Osteoblast (primary cell): ENCODE measurements at regions not wholly inside any gene's neighbourhood (a gene's known extent, or its start where the extent isn't known, plus 50 kb on each side); places are given as distances from the start of the nearest gene placed in this dataset.

Experiments used
- DNase-seq: peaks from one replicate; pipeline ENCODE4 v3.0.0; 2011; ENCODE audit warnings: low spot score, mixed read lengths; ENCODE audit not compliant: insufficient read length; ENCODE audit errors: missing footprints
- H2AFZ ChIP-seq: 2 replicates; pipeline ENCODE4 v1.6.0; 2011; ENCODE audit warnings: mild to moderate bottlenecking, low read length
- H3K27ac ChIP-seq: 2 replicates; pipeline ENCODE4 v1.5.1; 2011; ENCODE audit warnings: mild to moderate bottlenecking, low read depth, low read length, moderate library complexity
- H3K27me3 ChIP-seq: 2 replicates; pipeline ENCODE4 v1.6.0; 2012; ENCODE audit warnings: mild to moderate bottlenecking, control low read depth, inconsistent platforms, low read length, moderate library complexity; ENCODE audit not compliant: insufficient read depth
- H3K36me3 ChIP-seq: 2 replicates; pipeline ENCODE4 v1.5.1; 2011; ENCODE audit warnings: mild to moderate bottlenecking, low read length, control low read depth, moderate library complexity; ENCODE audit not compliant: insufficient read depth
- H3K4me1 ChIP-seq: 2 replicates; pipeline ENCODE4 v1.5.1; 2011; ENCODE audit warnings: mild to moderate bottlenecking, low read length, control low read depth, moderate library complexity; ENCODE audit not compliant: insufficient read depth
- H3K4me2 ChIP-seq: 2 replicates; pipeline ENCODE4 v1.6.0; 2011; ENCODE audit warnings: mild to moderate bottlenecking, low read length; ENCODE audit not compliant: insufficient read depth
- H3K4me3 ChIP-seq: fragments of 200-600 bp; sonication (generic); 3 replicates; pipeline ENCODE4 v1.5.1; 2012; ENCODE audit warnings: mild to moderate bottlenecking, low read length, inconsistent platforms; ENCODE audit not compliant: insufficient read depth
- H3K79me2 ChIP-seq: 2 replicates; pipeline ENCODE4 v1.6.0; 2012; ENCODE audit warnings: mild to moderate bottlenecking, low read length, control low read depth, inconsistent platforms; ENCODE audit not compliant: insufficient read depth
- H3K9me3 ChIP-seq: 2 replicates; pipeline ENCODE4 v1.5.1; 2011; ENCODE audit warnings: low read depth, low read length, control low read depth
- H4K20me1 ChIP-seq: 2 replicates; pipeline ENCODE4 v1.6.0; 2012; ENCODE audit warnings: mild to moderate bottlenecking, low read length, control low read depth; ENCODE audit not compliant: insufficient read depth
- TF ChIP-seq, protein P1 (sequence below): IDR thresholded peaks from 2 replicates; pipeline ENCODE4 v1.5.1; 2011; ENCODE audit warnings: mild to moderate bottlenecking, low read depth, low read length, moderate library complexity; ENCODE audit errors: extremely low read depth

GRCh38 chr2:23164173-23164572 is 220.8 kb upstream of the KLHL29 start:
- no peaks in the 10 kb centered on the region for H3K4me1 ChIP-seq
- H3K4me3 ChIP-seq: no peak overlapping the region
- H3K27me3 ChIP-seq: no peaks in the 10 kb centered on the region
- TF ChIP-seq, protein P1, sequence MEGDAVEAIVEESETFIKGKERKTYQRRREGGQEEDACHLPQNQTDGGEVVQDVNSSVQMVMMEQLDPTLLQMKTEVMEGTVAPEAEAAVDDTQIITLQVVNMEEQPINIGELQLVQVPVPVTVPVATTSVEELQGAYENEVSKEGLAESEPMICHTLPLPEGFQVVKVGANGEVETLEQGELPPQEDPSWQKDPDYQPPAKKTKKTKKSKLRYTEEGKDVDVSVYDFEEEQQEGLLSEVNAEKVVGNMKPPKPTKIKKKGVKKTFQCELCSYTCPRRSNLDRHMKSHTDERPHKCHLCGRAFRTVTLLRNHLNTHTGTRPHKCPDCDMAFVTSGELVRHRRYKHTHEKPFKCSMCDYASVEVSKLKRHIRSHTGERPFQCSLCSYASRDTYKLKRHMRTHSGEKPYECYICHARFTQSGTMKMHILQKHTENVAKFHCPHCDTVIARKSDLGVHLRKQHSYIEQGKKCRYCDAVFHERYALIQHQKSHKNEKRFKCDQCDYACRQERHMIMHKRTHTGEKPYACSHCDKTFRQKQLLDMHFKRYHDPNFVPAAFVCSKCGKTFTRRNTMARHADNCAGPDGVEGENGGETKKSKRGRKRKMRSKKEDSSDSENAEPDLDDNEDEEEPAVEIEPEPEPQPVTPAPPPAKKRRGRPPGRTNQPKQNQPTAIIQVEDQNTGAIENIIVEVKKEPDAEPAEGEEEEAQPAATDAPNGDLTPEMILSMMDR: no peak
- H3K79me2 ChIP-seq: no peaks in the 10 kb centered on the region
- no peaks in the 10 kb centered on the region for H3K9me3 ChIP-seq
- H3K4me2 ChIP-seq: no peak overlapping the region
- no peaks in the 10 kb centered on the region for H3K36me3 ChIP-seq
- no peak for DNase-seq
- no peak overlapping the region for H2AFZ ChIP-seq
- H3K27ac ChIP-seq: no peak overlapping the region
- H4K20me1 ChIP-seq: no peaks in the 10 kb centered on the region

DNA sequence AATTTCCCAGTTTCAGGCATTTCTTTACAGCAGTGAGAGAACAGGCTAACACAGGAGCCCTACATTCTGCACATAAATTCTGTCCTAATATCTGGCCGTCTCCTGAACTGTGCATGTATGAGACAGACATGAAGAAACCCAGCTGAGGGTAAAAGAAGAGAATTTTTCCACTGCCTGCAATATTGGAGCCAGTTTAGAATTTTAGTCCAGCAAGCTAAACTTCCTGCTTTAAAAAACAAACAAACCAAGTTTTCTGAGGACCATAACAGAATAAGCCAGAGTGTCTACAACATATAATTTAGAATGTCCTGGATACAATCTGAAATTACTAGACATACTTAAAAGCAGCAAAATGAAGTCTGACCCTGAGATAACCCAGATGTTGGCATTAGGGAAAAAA is 215.1 kb upstream of the KLHL29 start:
- no peaks in the 10 kb centered on the region for H3K79me2 ChIP-seq
- TF ChIP-seq, protein P1: no peak
- H3K36me3 ChIP-seq: no peaks in the 10 kb centered on the region
- H2AFZ ChIP-seq: no peak overlapping the region
- no peak overlapping the region for H3K27ac ChIP-seq
- no peaks in the 10 kb centered on the region for H3K27me3 ChIP-seq
- H3K4me2 ChIP-seq: no peak overlapping the region
- H4K20me1 ChIP-seq: no peaks in the 10 kb centered on the region
- DNase-seq: no peak
- no peaks in the 10 kb centered on the region for H3K9me3 ChIP-seq
- no peak overlapping the region for H3K4me3 ChIP-seq
- no peaks in the 10 kb centered on the region for H3K4me1 ChIP-seq

GRCh38 chr2:23171108-23171507 is 213.9 kb upstream of the KLHL29 start:
- no peak overlapping the region for H3K4me3 ChIP-seq
- no peaks in the 10 kb centered on the region for H3K79me2 ChIP-seq
- no peak overlapping the region for H2AFZ ChIP-seq
- no peaks in the 10 kb centered on the region for H3K4me1 ChIP-seq
- H3K36me3 ChIP-seq: no peaks in the 10 kb centered on the region
- H3K9me3 ChIP-seq: no peaks in the 10 kb centered on the region
- no peaks in the 10 kb centered on the region for H3K27me3 ChIP-seq
- no peak overlapping the region for H3K4me2 ChIP-seq
- no peak overlapping the region for H3K27ac ChIP-seq
- no peaks in the 10 kb centered on the region for H4K20me1 ChIP-seq
- TF ChIP-seq, protein P1: no peak
- no peak for DNase-seq

GRCh38 chr2:23178396-23178795 is 206.6 kb upstream of the KLHL29 start:
- Histone ChIP-seq H3K4me2 (no peak overlapping the region), H3K27me3 (no peaks in the 10 kb centered on the region), H3K36me3 (no peaks in the 10 kb centered on the region), H3K4me3 (no peak overlapping the region), H3K79me2 (no peaks in the 10 kb centered on the region), H3K9me3 (no peaks in the 10 kb centered on the region), H3K4me1 (no peaks in the 10 kb centered on the region), H3K27ac (no peak overlapping the region), H2AFZ (no peak overlapping the region), H4K20me1 (no peaks in the 10 kb centered on the region)
- no peak for DNase-seq
- TF ChIP-seq, protein P1: no peak
